Glutamatergic neuron (in vitro differentiated cells): ENCODE measurements at regions not wholly inside any gene's neighbourhood (a gene's known extent, or its start where the extent isn't known, plus 50 kb on each side); places are given as distances from the start of the nearest gene placed in this dataset.

ENCODE experiments used
- DNase-seq: peaks from one replicate; pipeline ENCODE4 v3.0.0; 2022
- H3K27ac Mint-ChIP-seq: one replicate; pipeline ENCODE4 v1.8.0; 2020; ENCODE audit warnings: mild to moderate bottlenecking, mixed read lengths, inconsistent platforms; ENCODE audit not compliant: unreplicated experiment
- H3K27me3 Mint-ChIP-seq: one replicate; pipeline ENCODE4 v1.8.0; 2020; ENCODE audit warnings: mild to moderate bottlenecking, moderate library complexity, mixed read lengths, inconsistent platforms; ENCODE audit not compliant: unreplicated experiment
- H3K36me3 Mint-ChIP-seq: one replicate; pipeline ENCODE4 v1.8.0; 2020; ENCODE audit warnings: mild to moderate bottlenecking, mixed read lengths, inconsistent platforms; ENCODE audit not compliant: unreplicated experiment
- H3K4me1 Mint-ChIP-seq: one replicate; pipeline ENCODE4 v1.8.0; 2020; ENCODE audit warnings: mild to moderate bottlenecking, low read depth, mixed read lengths, inconsistent platforms; ENCODE audit not compliant: unreplicated experiment
- H3K4me3 Mint-ChIP-seq: one replicate; pipeline ENCODE4 v1.8.0; 2020; ENCODE audit warnings: mild to moderate bottlenecking, mixed read lengths, inconsistent platforms; ENCODE audit not compliant: unreplicated experiment
- H3K9me3 Mint-ChIP-seq: one replicate; pipeline ENCODE4 v1.8.0; 2020; ENCODE audit warnings: mild to moderate bottlenecking, moderate library complexity, mixed read lengths, inconsistent platforms; ENCODE audit not compliant: unreplicated experiment
- CTCF ChIP-seq: fragments of 200-600 bp; sonication (generic); IDR thresholded peaks from one replicate; pipeline ENCODE4 v1.5.0; 2021; ENCODE audit not compliant: partially characterized antibody, unreplicated experiment

- Mint-ChIP-seq H3K4me3 (no peak overlapping the region), H3K27me3 (peaks cover 4% of the 10 kb centered on the region), H3K4me1 (no peaks in the 10 kb centered on the region), H3K27ac (no peak overlapping the region), H3K9me3 (peaks cover 2% of the 10 kb centered on the region), H3K36me3 (no peaks in the 10 kb centered on the region)
- no peak for DNase-seq
- TF ChIP-seq CTCF, result no peak
These were observed 156.0 kb upstream of the TWIST2 start for GRCh38 chr2:238691596-238692491.

GRCh38 chr2:238692562-238692961 lies 155.3 kb upstream of the TWIST2 start:
- Mint-ChIP-seq H3K9me3 (peaks cover 2% of the 10 kb centered on the region), H3K36me3 (no peaks in the 10 kb centered on the region), H3K27ac (no peak overlapping the region), H3K4me3 (no peak overlapping the region), H3K27me3 (peaks cover 4% of the 10 kb centered on the region), H3K4me1 (no peaks in the 10 kb centered on the region)
- DNase-seq, result no peak
- TF ChIP-seq CTCF, result no peak

GRCh38 chr2:238693337-238694093 lies 154.4 kb upstream of the TWIST2 start:
- no peaks in the 10 kb centered on the region for H3K36me3 Mint-ChIP-seq
- H3K4me1 Mint-ChIP-seq, result no peaks in the 10 kb centered on the region
- H3K27ac Mint-ChIP-seq, result no peak overlapping the region
- no peak for TF ChIP-seq CTCF
- peaks cover under 1% of the 10 kb centered on the region for H3K27me3 Mint-ChIP-seq
- no peaks in the 10 kb centered on the region for H3K9me3 Mint-ChIP-seq
- no peak for DNase-seq
- no peak overlapping the region for H3K4me3 Mint-ChIP-seq

GRCh38 chr2:238694136-238694755 lies 153.6 kb upstream of the TWIST2 start:
- no peaks in the 10 kb centered on the region for H3K36me3 Mint-ChIP-seq
- H3K27me3 Mint-ChIP-seq, result no peaks in the 10 kb centered on the region
- TF ChIP-seq CTCF, result no peak
- H3K27ac Mint-ChIP-seq, result no peak overlapping the region
- no peak for DNase-seq
- no peaks in the 10 kb centered on the region for H3K9me3 Mint-ChIP-seq
- no peaks in the 10 kb centered on the region for H3K4me1 Mint-ChIP-seq
- no peak overlapping the region for H3K4me3 Mint-ChIP-seq

GRCh38 chr2:238694922-238695321 lies 153.0 kb upstream of the TWIST2 start:
- H3K27ac Mint-ChIP-seq, result no peak overlapping the region
- H3K4me1 Mint-ChIP-seq, result no peaks in the 10 kb centered on the region
- H3K9me3 Mint-ChIP-seq, result no peaks in the 10 kb centered on the region
- no peaks in the 10 kb centered on the region for H3K36me3 Mint-ChIP-seq
- no peaks in the 10 kb centered on the region for H3K27me3 Mint-ChIP-seq
- no peak for TF ChIP-seq CTCF
- no peak overlapping the region for H3K4me3 Mint-ChIP-seq
- DNase-seq, result no peak
